OCI-LY3 (cell line): ENCODE measurements at regions not wholly inside any gene's neighbourhood (a gene's known extent, or its start where the extent isn't known, plus 50 kb on each side); places are given as distances from the start of the nearest gene placed in this dataset.

Experiments
- H2AFZ ChIP-seq: fragments of 200-600, 300-600 bp; shearing (Covaris generic); 2 replicates; pipeline ENCODE4 v1.6.0; 2014; ENCODE audit warnings: antibody characterized with exemption, low read depth, low read length
- H3K27ac ChIP-seq: fragments of 200-600, 300-600 bp; sonication (generic); 2 replicates; pipeline ENCODE4 v1.5.1; 2014; ENCODE audit warnings: mild to moderate bottlenecking, low read length, moderate library complexity, mixed read lengths
- H3K27me3 ChIP-seq: fragments of 200-600, 300-600 bp; sonication (generic); 2 replicates; pipeline ENCODE4 v1.6.1; 2014; ENCODE audit warnings: low read depth, low read length, mixed read lengths
- H3K36me3 ChIP-seq: fragments of 200-600, 300-600 bp; sonication (generic); replicated peaks from 2 replicates; pipeline ENCODE3; 2014; ENCODE audit warnings: low read depth, low read length, mixed read lengths
- H3K4me1 ChIP-seq: fragments of 300-600, 200-600 bp; sonication (generic); 2 replicates; pipeline ENCODE4 v1.6.1; 2014; ENCODE audit warnings: low read length, mixed read lengths
- H3K4me2 ChIP-seq: fragments of 200-600, 300-600 bp; sonication (generic); 2 replicates; pipeline ENCODE4 v1.6.1; 2014; ENCODE audit warnings: low read length, mixed read lengths
- H3K4me3 ChIP-seq: fragments of 300-600, 200-600 bp; sonication (generic); 2 replicates; pipeline ENCODE4 v1.5.1; 2014; ENCODE audit warnings: antibody characterized with exemption, mild to moderate bottlenecking, low read length, moderate library complexity
- H3K79me2 ChIP-seq: fragments of 300-600, 200-600 bp; shearing (Covaris generic); 2 replicates; pipeline ENCODE4 v1.6.1; 2014; ENCODE audit warnings: mild to moderate bottlenecking, low read length, mixed read lengths
- H3K9ac ChIP-seq: fragments of 300-600, 200-600 bp; shearing (Covaris generic); 2 replicates; pipeline ENCODE4 v1.6.0; 2014; ENCODE audit warnings: mild to moderate bottlenecking, low read length, moderate library complexity
- H3K9me3 ChIP-seq: fragments of 200-600, 300-600 bp; shearing (Covaris generic); 2 replicates; pipeline ENCODE4 v1.6.1; 2014; ENCODE audit warnings: low read length, mixed read lengths; ENCODE audit not compliant: insufficient read depth
- H4K20me1 ChIP-seq: fragments of 200-600, 300-600 bp; sonication (generic); 2 replicates; pipeline ENCODE4 v1.6.1; 2016; ENCODE audit warnings: low read length, mixed read lengths; ENCODE audit not compliant: insufficient read depth
- EZH2phosphoT487 ChIP-seq: fragments of 200-600 bp; shearing (Covaris generic); IDR thresholded peaks from 2 replicates; pipeline ENCODE4 v1.6.1; 2018; ENCODE audit warnings: antibody characterized with exemption, mixed run types, low read depth
- TF ChIP-seq, protein P1 (sequence below): fragments of 200-600, 300-600 bp; sonication (generic); IDR thresholded peaks from 2 replicates; pipeline ENCODE4 v1.5.1; 2014; ENCODE audit warnings: antibody characterized with exemption, low read length, low read depth

DNA sequence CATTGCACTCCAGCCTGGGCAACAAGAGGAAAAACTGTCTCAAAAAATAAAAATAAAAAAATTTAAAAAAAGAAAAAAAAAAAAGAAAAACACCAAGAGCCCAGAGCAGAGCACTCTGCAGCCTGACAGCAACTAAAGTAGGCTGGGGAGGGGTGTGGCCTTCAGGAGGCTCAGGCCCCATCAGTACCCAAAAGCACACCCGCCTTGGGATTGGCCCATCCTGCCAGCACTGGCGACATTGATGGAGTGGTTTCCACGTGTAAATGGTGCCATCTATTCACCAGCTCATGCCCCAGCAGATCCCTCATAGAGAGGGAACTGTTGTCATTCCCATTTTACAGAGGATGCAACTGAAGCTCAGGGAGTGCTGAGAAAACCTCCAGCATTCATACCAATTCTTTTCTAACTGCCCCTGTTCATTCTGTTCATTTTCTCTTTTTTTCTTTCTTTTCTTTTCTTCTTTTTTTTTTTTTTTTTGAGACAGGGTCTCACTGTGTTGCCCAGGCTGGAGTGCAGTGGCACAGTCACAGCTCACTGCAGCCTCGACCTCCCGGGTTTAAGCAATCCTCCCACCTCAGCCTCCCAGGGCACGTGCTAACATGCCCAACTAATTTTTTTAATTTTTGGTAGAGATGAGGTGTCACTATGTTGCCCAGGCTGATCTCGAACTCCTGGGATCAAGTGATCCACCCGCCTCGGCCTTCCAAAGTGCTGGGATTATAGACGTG, 89.3 kb downstream of the IRF2BPL start:
- no peaks in the 10 kb centered on the region for H3K36me3 ChIP-seq
- H3K9me3 ChIP-seq = no peaks in the 10 kb centered on the region
- H3K4me1 ChIP-seq = no peaks in the 10 kb centered on the region
- no peaks in the 10 kb centered on the region for H3K27me3 ChIP-seq
- H3K79me2 ChIP-seq = no peaks in the 10 kb centered on the region
- H3K27ac ChIP-seq = no peak overlapping the region
- H4K20me1 ChIP-seq = no peaks in the 10 kb centered on the region
- H3K9ac ChIP-seq = no peak overlapping the region
- H2AFZ ChIP-seq = no peak overlapping the region
- TF ChIP-seq EZH2phosphoT487 = no peak
- H3K4me3 ChIP-seq = no peak overlapping the region
- no peak overlapping the region for H3K4me2 ChIP-seq

DNA sequence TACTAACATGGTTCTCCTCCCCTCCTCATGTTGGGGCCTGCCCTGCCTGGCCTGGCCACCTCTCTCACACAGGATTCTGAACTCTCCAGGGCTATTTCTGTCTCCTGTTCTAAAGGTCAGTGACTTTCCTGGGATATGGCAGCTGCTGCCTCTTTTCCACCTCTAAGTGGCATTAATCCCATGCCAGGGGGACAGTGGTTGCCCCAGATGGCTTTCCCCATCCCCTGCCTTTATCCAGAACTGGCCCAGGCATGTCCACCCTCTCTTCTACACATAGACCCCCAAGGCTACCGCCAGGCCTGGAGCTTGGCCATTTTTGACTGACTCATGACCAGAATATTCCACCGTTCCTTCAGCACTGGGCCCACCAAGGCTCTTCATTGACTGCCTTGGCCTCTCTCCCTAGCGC, 90.4 kb downstream of the IRF2BPL start:
- H3K36me3 ChIP-seq = no peaks in the 10 kb centered on the region
- H3K4me2 ChIP-seq = no peak overlapping the region
- no peaks in the 10 kb centered on the region for H4K20me1 ChIP-seq
- H3K9ac ChIP-seq = no peak overlapping the region
- no peaks in the 10 kb centered on the region for H3K9me3 ChIP-seq
- no peak for TF ChIP-seq EZH2phosphoT487
- TF ChIP-seq, protein P1, sequence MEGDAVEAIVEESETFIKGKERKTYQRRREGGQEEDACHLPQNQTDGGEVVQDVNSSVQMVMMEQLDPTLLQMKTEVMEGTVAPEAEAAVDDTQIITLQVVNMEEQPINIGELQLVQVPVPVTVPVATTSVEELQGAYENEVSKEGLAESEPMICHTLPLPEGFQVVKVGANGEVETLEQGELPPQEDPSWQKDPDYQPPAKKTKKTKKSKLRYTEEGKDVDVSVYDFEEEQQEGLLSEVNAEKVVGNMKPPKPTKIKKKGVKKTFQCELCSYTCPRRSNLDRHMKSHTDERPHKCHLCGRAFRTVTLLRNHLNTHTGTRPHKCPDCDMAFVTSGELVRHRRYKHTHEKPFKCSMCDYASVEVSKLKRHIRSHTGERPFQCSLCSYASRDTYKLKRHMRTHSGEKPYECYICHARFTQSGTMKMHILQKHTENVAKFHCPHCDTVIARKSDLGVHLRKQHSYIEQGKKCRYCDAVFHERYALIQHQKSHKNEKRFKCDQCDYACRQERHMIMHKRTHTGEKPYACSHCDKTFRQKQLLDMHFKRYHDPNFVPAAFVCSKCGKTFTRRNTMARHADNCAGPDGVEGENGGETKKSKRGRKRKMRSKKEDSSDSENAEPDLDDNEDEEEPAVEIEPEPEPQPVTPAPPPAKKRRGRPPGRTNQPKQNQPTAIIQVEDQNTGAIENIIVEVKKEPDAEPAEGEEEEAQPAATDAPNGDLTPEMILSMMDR = no peak
- H3K27ac ChIP-seq = no peak overlapping the region
- no peaks in the 10 kb centered on the region for H3K27me3 ChIP-seq
- H2AFZ ChIP-seq = no peak overlapping the region
- no peaks in the 10 kb centered on the region for H3K79me2 ChIP-seq
- no peak overlapping the region for H3K4me3 ChIP-seq
- no peaks in the 10 kb centered on the region for H3K4me1 ChIP-seq

DNA sequence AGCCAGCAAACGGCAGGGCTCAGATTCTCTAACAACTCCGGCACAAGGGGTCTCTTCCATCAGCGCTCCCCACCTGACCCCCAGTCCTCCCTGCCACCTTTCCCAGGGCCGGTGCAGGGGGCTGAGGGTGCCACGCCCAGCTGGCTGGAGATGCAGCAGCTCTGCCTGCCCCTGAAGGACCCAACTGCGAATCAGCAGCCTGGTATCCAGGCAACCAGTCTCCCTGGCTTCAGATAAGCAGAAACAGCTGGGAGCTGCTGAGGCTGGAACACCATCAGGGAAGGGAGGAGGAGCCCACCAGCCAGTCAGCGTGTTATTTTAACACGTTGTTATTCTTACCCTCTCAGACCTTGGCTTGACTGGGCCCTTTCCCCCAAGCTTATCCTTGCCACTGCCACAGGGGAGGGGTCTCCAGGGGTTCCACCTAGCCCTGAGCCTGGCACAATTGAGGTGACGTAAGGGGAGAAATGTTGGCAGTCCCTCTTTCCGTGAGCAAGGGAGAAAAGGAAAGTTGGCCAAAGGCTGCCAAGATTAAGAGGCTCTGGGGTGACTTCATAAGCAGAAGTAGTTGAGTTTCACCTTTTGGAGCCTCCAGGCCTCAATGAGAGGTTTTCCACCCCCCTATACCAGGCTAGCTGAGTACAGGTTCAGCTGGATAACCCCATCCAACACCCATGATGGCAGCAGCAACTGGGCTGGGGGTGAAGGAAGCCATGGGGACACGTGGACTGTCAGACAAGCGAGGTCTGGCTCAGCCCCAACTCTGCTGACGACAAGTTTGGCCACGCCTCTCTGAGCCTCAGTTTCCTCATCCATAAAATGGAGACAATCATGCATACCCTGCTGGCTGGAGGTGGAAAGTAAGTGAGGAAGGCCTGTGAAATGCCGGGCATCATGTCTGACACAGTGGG, 91.1 kb downstream of the IRF2BPL start:
- Histone ChIP-seq H3K4me3 (no peak overlapping the region), H3K4me1 (no peaks in the 10 kb centered on the region), H3K79me2 (no peaks in the 10 kb centered on the region), H3K4me2 (no peak overlapping the region), H3K27ac (no peak overlapping the region), H3K9me3 (no peaks in the 10 kb centered on the region), H3K36me3 (no peaks in the 10 kb centered on the region), H4K20me1 (no peaks in the 10 kb centered on the region), H3K27me3 (no peaks in the 10 kb centered on the region), H2AFZ (no peak overlapping the region), H3K9ac (no peak overlapping the region)
- TF ChIP-seq EZH2phosphoT487 = no peak
- TF ChIP-seq, protein P1 = no peak

DNA sequence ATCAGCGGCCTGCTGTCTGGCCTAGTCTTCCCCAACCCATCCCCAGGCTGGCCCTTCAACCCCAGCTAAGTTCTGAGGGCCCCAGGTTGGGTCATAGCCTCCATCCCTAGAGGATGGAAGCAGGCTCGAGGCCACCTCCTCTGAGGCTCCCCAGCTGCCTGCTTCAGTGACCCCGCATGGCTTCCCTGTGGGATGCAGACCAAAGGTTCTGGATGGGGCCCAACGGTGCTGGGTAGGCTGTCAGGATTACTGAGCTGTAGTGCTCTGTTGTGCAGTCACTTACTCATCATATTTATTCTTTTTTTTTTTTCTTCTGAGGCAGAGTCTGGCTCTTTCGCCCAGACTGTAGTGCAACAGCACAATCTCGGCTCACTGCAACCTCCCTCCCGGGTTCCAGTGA, 92.0 kb downstream of the IRF2BPL start:
- Histone ChIP-seq H3K36me3 (no peaks in the 10 kb centered on the region), H3K4me1 (no peaks in the 10 kb centered on the region), H3K9me3 (no peaks in the 10 kb centered on the region), H3K27ac (no peak overlapping the region), H4K20me1 (no peaks in the 10 kb centered on the region), H3K4me3 (no peak overlapping the region), H3K79me2 (no peaks in the 10 kb centered on the region), H3K27me3 (no peaks in the 10 kb centered on the region), H2AFZ (no peak overlapping the region), H3K9ac (no peak overlapping the region), H3K4me2 (no peak overlapping the region)
- TF ChIP-seq, protein P1 = no peak
- TF ChIP-seq EZH2phosphoT487 = no peak
